HG03025 (cell line): ENCODE measurements at regions not wholly inside any gene's neighbourhood (a gene's known extent, or its start where the extent isn't known, plus 50 kb on each side); places are given as distances from the start of the nearest gene placed in this dataset.

Experiments
- ATAC-seq: cut with Tn5 transposase; IDR thresholded peaks from one replicate; pipeline ENCODE4 v1.9.1; 2021; ENCODE audit warnings: mild to moderate bottlenecking, moderate library complexity; ENCODE audit not compliant: unreplicated experiment, low FRiP score

DNA sequence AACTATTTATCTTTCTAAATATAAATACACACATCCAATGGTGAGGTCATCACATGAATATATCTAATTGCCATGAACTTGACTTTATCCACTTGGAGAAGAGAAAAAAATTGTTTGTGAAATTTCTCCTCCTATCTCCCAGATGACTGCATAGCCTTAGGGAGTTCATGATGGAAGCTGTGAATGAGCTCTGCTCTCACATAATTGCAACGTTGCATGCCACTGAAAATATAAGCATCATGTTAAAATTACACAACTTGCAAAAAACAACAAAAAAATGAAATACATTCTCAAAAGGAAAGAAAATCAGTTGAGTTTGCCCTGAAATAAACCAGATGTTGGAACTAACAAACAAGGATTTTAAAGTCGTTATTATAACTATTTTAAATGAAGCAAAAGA lies 50.6 kb upstream of the OSR1 start:
- ATAC-seq: no peak

DNA sequence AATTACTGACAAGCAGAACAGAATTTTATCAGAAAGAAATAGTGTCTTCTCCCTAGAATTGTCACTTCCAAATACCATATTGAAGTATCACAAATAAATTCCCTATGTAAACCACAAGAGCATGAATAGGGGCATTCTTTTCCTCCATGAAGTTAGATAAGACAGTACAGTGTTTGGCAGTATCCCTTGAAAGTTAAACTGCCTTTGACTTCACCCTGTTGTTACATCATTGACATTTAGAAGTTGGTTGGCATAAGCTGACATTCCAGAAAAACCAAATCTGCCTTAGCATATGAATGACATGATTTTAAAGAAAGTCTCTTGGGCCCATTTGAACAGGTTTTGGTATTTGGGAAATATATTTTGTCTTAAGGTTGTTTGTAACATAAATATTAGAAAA lies 50.2 kb upstream of the OSR1 start:
- no peak for ATAC-seq
